Embryonic facial prominence (tissue), 1 donor: ENCODE measurements at regions not wholly inside any gene's neighbourhood (a gene's known extent, or its start where the extent isn't known, plus 50 kb on each side); places are given as distances from the start of the nearest gene placed in this dataset.
"Not testable (repeated sequence)": the region's sequence is repeated elsewhere in the genome, so short reads cannot be mapped to it uniquely, and the experiment has no call there.

Source experiments
- DNase-seq: peaks from one replicate; pipeline ENCODE4 v3.0.0-alpha.2; 2016; ENCODE audit errors: extremely low spot score

GRCh38 chr5:168072665-168073064 lies 218.8 kb upstream of the WWC1 start:
- DNase-seq: no peak

GRCh38 chr5:168073311-168073710 lies 218.1 kb upstream of the WWC1 start:
- DNase-seq: no peak

- no peak for DNase-seq
These were observed 217.2 kb upstream of the WWC1 start for GRCh38 chr5:168073991-168074800.

GRCh38 chr5:168075387-168075786 lies 216.1 kb upstream of the WWC1 start:
- DNase-seq: no peak

GRCh38 chr5:168076561-168076991 lies 214.9 kb upstream of the WWC1 start:
- no peak for DNase-seq

GRCh38 chr5:168085261-168086031 lies 206.0 kb upstream of the WWC1 start:
- DNase-seq: no peak

GRCh38 chr5:168086104-168086610 lies 205.3 kb upstream of the WWC1 start:
- no peak for DNase-seq

GRCh38 chr5:168086746-168087145 lies 204.7 kb upstream of the WWC1 start:
- no peak for DNase-seq

GRCh38 chr5:168088410-168089173 lies 202.9 kb upstream of the WWC1 start:
- no peak for DNase-seq

GRCh38 chr5:168089201-168089887 lies 202.1 kb upstream of the WWC1 start:
- DNase-seq: no peak

GRCh38 chr5:168092209-168093185 lies 198.9 kb upstream of the WWC1 start:
- DNase-seq: no peak

GRCh38 chr5:168093200-168093910 lies 198.1 kb upstream of the WWC1 start:
- no peak for DNase-seq

GRCh38 chr5:168096525-168096924 lies 194.9 kb upstream of the WWC1 start:
- no peak for DNase-seq

- DNase-seq: no peak
These were observed 193.4 kb upstream of the WWC1 start for GRCh38 chr5:168097876-168098653.

- DNase-seq: no peak
These were observed 190.1 kb upstream of the WWC1 start for GRCh38 chr5:168101352-168101751.

GRCh38 chr5:168103018-168103417 lies 188.4 kb upstream of the WWC1 start:
- DNase-seq: not testable (repeated sequence)

GRCh38 chr5:168104350-168104749 lies 187.1 kb upstream of the WWC1 start:
- DNase-seq: no peak

GRCh38 chr5:168104811-168105481 lies 186.5 kb upstream of the WWC1 start:
- DNase-seq: no peak
